Mucosa of rectum (tissue), 2 donors: ENCODE measurements at regions not wholly inside any gene's neighbourhood (a gene's known extent, or its start where the extent isn't known, plus 50 kb on each side); places are given as distances from the start of the nearest gene placed in this dataset.

Experiments used
- H3K27ac ChIP-seq, 2 donors: one replicate each; pipeline ENCODE4 v1.7.0; 2013; ENCODE audit warnings: inconsistent platforms in 2 of 2, low read depth in 2 of 2, low read length in 2 of 2
- H3K27me3 ChIP-seq, 2 donors: one replicate each; pipeline ENCODE4 v1.7.0; 2013; ENCODE audit warnings: low read length in 2 of 2; ENCODE audit not compliant: control insufficient read depth in 2 of 2, insufficient read depth in 2 of 2
- H3K36me3 ChIP-seq, 2 donors: one replicate each; pipeline ENCODE4 v1.7.0; 2013; ENCODE audit warnings: low read length in 2 of 2; ENCODE audit not compliant: control insufficient read depth in 2 of 2, insufficient read depth in 2 of 2
- H3K4me1 ChIP-seq, 2 donors: one replicate each; pipeline ENCODE4 v1.7.0; 2013; ENCODE audit warnings: low read length in 2 of 2, mild to moderate bottlenecking in 1 of 2; ENCODE audit not compliant: control insufficient read depth in 2 of 2, insufficient read depth in 2 of 2
- H3K4me3 ChIP-seq, 2 donors: one replicate each; pipeline ENCODE4 v1.7.0; 2013; ENCODE audit warnings: low read length in 2 of 2
- H3K9ac ChIP-seq, 2 donors: one replicate each; pipeline ENCODE4 v1.7.0; 2013; ENCODE audit warnings: low read length in 2 of 2, low read depth in 1 of 2, mild to moderate bottlenecking in 1 of 2
- H3K9me3 ChIP-seq, 2 donors: one replicate each; pipeline ENCODE4 v1.7.0; 2013; ENCODE audit warnings: low read length in 2 of 2; ENCODE audit not compliant: control insufficient read depth in 2 of 2
- donor health status: healthy.
- donor health status: Normal muscosa, but diverticular disease.

- Histone ChIP-seq H3K9me3 (no peaks in the 10 kb centered on the region), H3K9ac (no peak overlapping the region), H3K36me3 (no peaks in the 10 kb centered on the region), H3K27ac (no peak overlapping the region), H3K4me1 (no peaks in the 10 kb centered on the region), H3K27me3 (no peaks in the 10 kb centered on the region), H3K4me3 (no peak overlapping the region)
Observed at GRCh38 chr2:12400543-12400942, 316.2 kb upstream of the TRIB2 start.

GRCh38 chr2:12402440-12403139 is 314.1 kb upstream of the TRIB2 start:
- Histone ChIP-seq H3K4me3 (no peak overlapping the region), H3K27me3 (no peaks in the 10 kb centered on the region), H3K9me3 (no peaks in the 10 kb centered on the region), H3K9ac (no peak overlapping the region), H3K36me3 (no peaks in the 10 kb centered on the region), H3K4me1 (no peaks in the 10 kb centered on the region), H3K27ac (no peak overlapping the region)

GRCh38 chr2:12404497-12404896 is 312.2 kb upstream of the TRIB2 start:
- Histone ChIP-seq H3K9me3 (no peaks in the 10 kb centered on the region), H3K4me1 (no peaks in the 10 kb centered on the region), H3K27ac (no peak overlapping the region), H3K36me3 (no peaks in the 10 kb centered on the region), H3K27me3 (no peaks in the 10 kb centered on the region), H3K4me3 (no peak overlapping the region), H3K9ac (no peak overlapping the region)

GRCh38 chr2:12407160-12407559 is 309.6 kb upstream of the TRIB2 start:
- Histone ChIP-seq H3K4me1 (no peaks in the 10 kb centered on the region), H3K27me3 (no peaks in the 10 kb centered on the region), H3K9ac (no peak overlapping the region), H3K9me3 (no peaks in the 10 kb centered on the region), H3K4me3 (no peak overlapping the region), H3K36me3 (no peaks in the 10 kb centered on the region), H3K27ac (no peak overlapping the region)

- H3K27ac ChIP-seq = no peak overlapping the region
- H3K9me3 ChIP-seq = peaks cover 0 to 4% of the 10 kb centered on the region in 2 donors
- no peaks in the 10 kb centered on the region for H3K36me3 ChIP-seq
- H3K4me1 ChIP-seq = no peaks in the 10 kb centered on the region
- no peak overlapping the region for H3K4me3 ChIP-seq
- no peaks in the 10 kb centered on the region for H3K27me3 ChIP-seq
- H3K9ac ChIP-seq = no peak overlapping the region
Observed at GRCh38 chr2:12412898-12413305, 303.8 kb upstream of the TRIB2 start.

GRCh38 chr2:12415536-12415935 is 301.2 kb upstream of the TRIB2 start:
- Histone ChIP-seq H3K4me3 (no peak overlapping the region), H3K9ac (no peak overlapping the region), H3K27ac (no peak overlapping the region), H3K4me1 (no peaks in the 10 kb centered on the region), H3K27me3 (no peaks in the 10 kb centered on the region), H3K9me3 (peaks cover 0 to 4% of the 10 kb centered on the region in 2 donors), H3K36me3 (no peaks in the 10 kb centered on the region)

- Histone ChIP-seq H3K27ac (no peak overlapping the region), H3K36me3 (no peaks in the 10 kb centered on the region), H3K4me1 (no peaks in the 10 kb centered on the region), H3K9me3 (peaks cover 0 to 4% of the 10 kb centered on the region in 2 donors), H3K9ac (no peak overlapping the region), H3K4me3 (no peak overlapping the region), H3K27me3 (no peaks in the 10 kb centered on the region)
Observed at GRCh38 chr2:12416600-12416999, 300.1 kb upstream of the TRIB2 start.

- Histone ChIP-seq H3K27ac (no peak overlapping the region), H3K9me3 (peaks cover 0 to 4% of the 10 kb centered on the region in 2 donors), H3K36me3 (no peaks in the 10 kb centered on the region), H3K4me1 (no peaks in the 10 kb centered on the region), H3K9ac (no peak overlapping the region), H3K27me3 (no peaks in the 10 kb centered on the region), H3K4me3 (no peak overlapping the region)
Observed at GRCh38 chr2:12417786-12418185, 298.9 kb upstream of the TRIB2 start.

- H3K27ac ChIP-seq = no peak overlapping the region
- H3K36me3 ChIP-seq = no peaks in the 10 kb centered on the region
- H3K27me3 ChIP-seq = no peaks in the 10 kb centered on the region
- peaks cover 0 to 2% of the 10 kb centered on the region in 2 donors for H3K9me3 ChIP-seq
- H3K4me3 ChIP-seq = no peak overlapping the region
- H3K9ac ChIP-seq = no peak overlapping the region
- H3K4me1 ChIP-seq = no peaks in the 10 kb centered on the region
Observed at GRCh38 chr2:12419803-12420202, 296.9 kb upstream of the TRIB2 start.

- H3K4me3 ChIP-seq = no peak overlapping the region
- H3K9me3 ChIP-seq = no peaks in the 10 kb centered on the region
- no peaks in the 10 kb centered on the region for H3K36me3 ChIP-seq
- no peak overlapping the region for H3K9ac ChIP-seq
- H3K27ac ChIP-seq = no peak overlapping the region
- no peaks in the 10 kb centered on the region for H3K27me3 ChIP-seq
- H3K4me1 ChIP-seq = no peaks in the 10 kb centered on the region
Observed at GRCh38 chr2:12421046-12421445, 295.7 kb upstream of the TRIB2 start.
